H1 (cell line): ENCODE measurements at regions not wholly inside any gene's neighbourhood (a gene's known extent, or its start where the extent isn't known, plus 50 kb on each side); places are given as distances from the start of the nearest gene placed in this dataset.

Experiments
- CTCF ChIA-PET: fragments of 300-600 bp; sonication (Branson Sonifier 250); formaldehyde crosslinking; loops from one replicate; lab custom pipeline; 2021; ENCODE audit not compliant: partially characterized antibody; lab: Charles Lee
- POLR2A ChIA-PET: fragments of 300-600 bp; sonication (Branson Sonifier 250); formaldehyde crosslinking; loops from one replicate; lab custom pipeline; 2021; ENCODE audit warnings: inconsistent platforms; ENCODE audit not compliant: partially characterized antibody; lab: Charles Lee
- DNase-seq, 2 experiments: peaks; one replicate each; pipeline versions ENCODE4 v3.0.0 to v3.0.0-alpha.2; 2010 to 2022; ENCODE audit warnings: low spot score in 2 of 2, low read depth in 1 of 2, mixed read lengths in 1 of 2
- FAIRE-seq: peaks from 2 replicates; lab custom pipeline; 2011; peaks lifted over from hg19 to GRCh38; lab: Jason Lieb, UNC
- H2AFZ ChIP-seq: 2 replicates; pipeline ENCODE4 v1.8.1; 2012; ENCODE audit warnings: low read length, inconsistent platforms
- H2AK5ac ChIP-seq: 2 replicates; pipeline ENCODE4 v1.6.1; 2013; ENCODE audit warnings: low read depth, low read length
- H2BK120ac ChIP-seq: replicated peaks from 2 replicates; pipeline ENCODE3; 2013; ENCODE audit warnings: low read depth, low read length, inconsistent platforms
- H2BK12ac ChIP-seq: 2 replicates; pipeline ENCODE4 v1.6.1; 2013; ENCODE audit warnings: low read depth, low read length
- H2BK15ac ChIP-seq: 2 replicates; pipeline ENCODE4 v1.6.1; 2013; ENCODE audit warnings: low read length
- H2BK20ac ChIP-seq: 2 replicates; pipeline ENCODE4 v1.6.1; 2013; ENCODE audit warnings: low read length
- H2BK5ac ChIP-seq: 2 replicates; pipeline ENCODE4 v1.6.1; 2013; ENCODE audit warnings: low read depth, low read length
- H3K14ac ChIP-seq: 2 replicates; pipeline ENCODE4 v1.6.1; 2013; ENCODE audit warnings: inconsistent platforms; ENCODE audit not compliant: insufficient read length
- H3K18ac ChIP-seq: 2 replicates; pipeline ENCODE4 v1.6.1; 2013; ENCODE audit warnings: low read length; ENCODE audit errors: extremely low read depth
- H3K23ac ChIP-seq: 2 replicates; pipeline ENCODE4 v1.6.1; 2013; ENCODE audit warnings: inconsistent platforms; ENCODE audit not compliant: insufficient read length
- H3K23me2 ChIP-seq: 2 replicates; pipeline ENCODE4 v1.6.1; 2013; ENCODE audit warnings: low read depth, low read length
- H3K27ac ChIP-seq: 2 replicates; pipeline ENCODE4 v1.6.1; 2011; ENCODE audit warnings: low read depth, low read length, inconsistent platforms
- H3K27me3 ChIP-seq, 4 experiments: replicated peaks in 1 of 4; 1 replicate in 1 of 4; 2 replicates in 3 of 4; pipeline versions ENCODE4 v1.6.1 to v1.8.1; 2011 to 2013; ENCODE audit warnings: low read length in 3 of 4, mild to moderate bottlenecking in 3 of 4, inconsistent platforms in 2 of 4, mixed read lengths in 2 of 4, moderate library complexity in 1 of 4; ENCODE audit not compliant: control insufficient read depth in 3 of 4, insufficient read depth in 3 of 4; ENCODE audit errors: extremely low read depth in 1 of 4
- H3K36me3 ChIP-seq, 4 experiments: 2 replicates each; pipeline versions ENCODE4 v1.6.1 to v1.8.1; 2011 to 2013; ENCODE audit warnings: mild to moderate bottlenecking in 4 of 4, low read length in 3 of 4, moderate library complexity in 2 of 4, control low read depth in 1 of 4, inconsistent platforms in 1 of 4; ENCODE audit not compliant: insufficient read depth in 4 of 4, control insufficient read depth in 2 of 4
- H3K4ac ChIP-seq: replicated peaks from 2 replicates; pipeline ENCODE3; 2013; ENCODE audit warnings: low read length, low read depth, mixed read lengths, inconsistent platforms; ENCODE audit not compliant: insufficient read length
- H3K4me1 ChIP-seq, 4 experiments: replicated peaks in 1 of 4; 1 replicate in 1 of 4; 2 replicates in 3 of 4; pipeline versions ENCODE4 v1.6.1 to v1.8.1; 2011 to 2013; ENCODE audit warnings: low read length in 3 of 4, inconsistent platforms in 2 of 4, mixed read lengths in 1 of 4; ENCODE audit not compliant: insufficient read depth in 4 of 4, control insufficient read depth in 3 of 4
- H3K4me2 ChIP-seq, 2 experiments: 2 replicates each; pipeline versions ENCODE4 v1.6.1 to v1.8.1; 2011 to 2013; ENCODE audit warnings: low read depth in 2 of 2, low read length in 2 of 2, control low read depth in 1 of 2, inconsistent platforms in 1 of 2, mild to moderate bottlenecking in 1 of 2; ENCODE audit not compliant: insufficient read depth in 1 of 2
- H3K4me3 ChIP-seq, 4 experiments: fragments of 200-600, 300-600 bp in 1 of 4; sonication (generic), shearing (Covaris generic), sonication (Bioruptor Twin) in 1 of 4; 2 replicates each; pipeline versions ENCODE4 v1.5.1 to v1.8.1; 2011 to 2016; ENCODE audit warnings: low read length in 4 of 4, low read depth in 3 of 4, control low read depth in 2 of 4, inconsistent platforms in 2 of 4, mild to moderate bottlenecking in 2 of 4, mixed read lengths in 1 of 4, moderate library complexity in 1 of 4; ENCODE audit not compliant: insufficient read depth in 2 of 4; ENCODE audit errors: extremely low read depth in 1 of 4
- H3K56ac ChIP-seq: replicated peaks from 2 replicates; pipeline ENCODE3; 2013; ENCODE audit warnings: low read depth, mild to moderate bottlenecking, mixed read lengths, low read length, inconsistent platforms; ENCODE audit not compliant: insufficient read length
- H3K79me1 ChIP-seq: 2 replicates; pipeline ENCODE4 v1.6.1; 2013; ENCODE audit warnings: low read depth, low read length, control low read depth
- H3K79me2 ChIP-seq, 2 experiments: 2 replicates each; pipeline versions ENCODE4 v1.6.1 to v1.8.1; 2012 to 2013; ENCODE audit warnings: low read length in 2 of 2, mild to moderate bottlenecking in 2 of 2, inconsistent platforms in 1 of 2; ENCODE audit not compliant: insufficient read depth in 2 of 2, control insufficient read depth in 1 of 2
- H3K9ac ChIP-seq, 4 experiments: replicated peaks in 1 of 4; 1 replicate in 1 of 4; 2 replicates in 3 of 4; pipeline versions ENCODE4 v1.6.1 to v1.8.1; 2011 to 2013; ENCODE audit warnings: low read depth in 3 of 4, low read length in 3 of 4, control low read depth in 2 of 4, mild to moderate bottlenecking in 2 of 4, moderate library complexity in 2 of 4, inconsistent platforms in 1 of 4; ENCODE audit errors: extremely low read depth in 1 of 4
- H3K9me3 ChIP-seq, 2 experiments: 2 replicates each; pipeline versions ENCODE4 v1.6.1 to v1.8.1; 2012 to 2013; ENCODE audit warnings: mild to moderate bottlenecking in 2 of 2, moderate library complexity in 2 of 2, control low read depth in 1 of 2, inconsistent platforms in 1 of 2, low read depth in 1 of 2, low read length in 1 of 2, mixed read lengths in 1 of 2; ENCODE audit not compliant: insufficient read depth in 2 of 2
- H4K20me1 ChIP-seq, 2 experiments: replicated peaks in 1 of 2; 2 replicates each; pipeline versions ENCODE3 to v1.8.1; 2011 to 2013; ENCODE audit warnings: inconsistent platforms in 2 of 2, low read length in 2 of 2, mild to moderate bottlenecking in 1 of 2; ENCODE audit not compliant: insufficient read depth in 2 of 2, control insufficient read depth in 1 of 2
- H4K5ac ChIP-seq: 2 replicates; pipeline ENCODE4 v1.6.1; 2013; ENCODE audit warnings: low read length, low read depth, mixed read lengths, inconsistent platforms; ENCODE audit not compliant: insufficient read length
- H4K8ac ChIP-seq: 2 replicates; pipeline ENCODE4 v1.8.0; 2013; ENCODE audit warnings: mild to moderate bottlenecking, moderate library complexity, low read length, inconsistent platforms; ENCODE audit not compliant: insufficient read depth; ENCODE audit errors: extremely low read depth
- H4K91ac ChIP-seq: replicated peaks from 2 replicates; pipeline ENCODE3; 2013; ENCODE audit warnings: low read length, mixed read lengths, inconsistent platforms; ENCODE audit not compliant: insufficient read length
- BACH1 ChIP-seq: IDR thresholded peaks from 2 replicates; pipeline ENCODE4 v1.6.1; 2012; ENCODE audit warnings: low read length, improper control_type of control experiment
- CEBPB ChIP-seq: IDR thresholded peaks from 2 replicates; pipeline ENCODE4 v1.6.1; 2012; ENCODE audit warnings: low read depth, low read length
- HDAC6 ChIP-seq: IDR thresholded peaks from one replicate; pipeline ENCODE4 v1.7.1; 2012; ENCODE audit warnings: low read depth, mild to moderate bottlenecking, inconsistent platforms, low read length, moderate library complexity
- POLR2A ChIP-seq, 2 experiments: IDR thresholded peaks; 1 replicate in 1 of 2; 2 replicates in 1 of 2; pipeline ENCODE4 v1.6.1; 2011; ENCODE audit warnings: low read depth in 2 of 2, low read length in 2 of 2, mild to moderate bottlenecking in 2 of 2; ENCODE audit errors: control extremely low read depth in 1 of 2
- SAP30 ChIP-seq: fragments of 300-600 bp; sonication (generic); IDR thresholded peaks from 2 replicates; pipeline ENCODE4 v1.7.1; 2012; ENCODE audit warnings: low read length, moderate library complexity, mild to moderate bottlenecking, inconsistent platforms; ENCODE audit not compliant: insufficient read depth, insufficient replicate concordance

DNA sequence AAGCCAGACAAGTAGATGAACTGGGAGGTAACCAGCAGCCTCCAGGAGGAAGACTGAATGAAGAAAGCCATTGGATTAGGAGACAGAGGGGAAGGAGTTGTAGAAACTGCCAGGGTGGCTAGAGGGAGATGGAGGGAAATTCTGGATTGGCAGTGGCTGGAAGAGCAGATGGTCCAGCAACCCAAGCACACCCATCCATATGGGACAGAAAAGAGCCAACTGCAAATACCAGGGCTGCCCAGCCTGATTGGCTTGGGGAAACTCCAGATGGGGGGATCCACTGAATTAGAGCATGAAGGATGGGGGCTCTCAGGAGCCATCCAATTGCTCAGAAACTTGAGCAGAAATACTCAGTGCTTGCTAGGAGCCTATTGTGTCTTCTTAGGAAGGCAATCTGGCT, 173.5 kb upstream of the EPB41L3 start:
- no peaks in the 10 kb centered on the region for H3K79me2 ChIP-seq
- no peaks in the 10 kb centered on the region for H3K36me3 ChIP-seq
- H3K9ac ChIP-seq, result no peak overlapping the region
- H4K5ac ChIP-seq, result no peak overlapping the region
- no peak overlapping the region for H2BK120ac ChIP-seq
- ChIA-PET CTCF (no interaction called here), POLR2A (no interaction called here)
- H3K56ac ChIP-seq, result no peak overlapping the region
- H3K9me3 ChIP-seq, result no peaks in the 10 kb centered on the region
- H3K18ac ChIP-seq, result no peak overlapping the region
- no peak overlapping the region for H4K8ac ChIP-seq
- TF ChIP-seq POLR2A (IDR thresholded peaks at IDR 0.05; ENCODE audit: control extremely low read depth in 1 of 2, low read depth in 2 of 2, low read length in 2 of 2) (no peak), HDAC6 (no peak), BACH1 (no peak), CEBPB (no peak), SAP30 (no peak)
- no peak overlapping the region for H3K4me2 ChIP-seq
- H2BK20ac ChIP-seq, result no peak overlapping the region
- no peak overlapping the region for H3K27ac ChIP-seq
- no peak overlapping the region for H3K14ac ChIP-seq
- no peak overlapping the region for H2BK12ac ChIP-seq
- no peak for DNase-seq
- no peaks in the 10 kb centered on the region for H3K4me1 ChIP-seq
- no peak overlapping the region for H4K91ac ChIP-seq
- H2AK5ac ChIP-seq, result no peak overlapping the region
- no peaks in the 10 kb centered on the region for H3K79me1 ChIP-seq
- no peaks in the 10 kb centered on the region for H3K23me2 ChIP-seq
- no peak overlapping the region for H2BK15ac ChIP-seq
- no peak for FAIRE-seq
- H3K4me3 ChIP-seq, result no peak overlapping the region
- no peak overlapping the region for H2BK5ac ChIP-seq
- no peaks in the 10 kb centered on the region for H3K27me3 ChIP-seq
- H3K4ac ChIP-seq, result no peak overlapping the region
- no peak overlapping the region for H2AFZ ChIP-seq
- no peaks in the 10 kb centered on the region for H4K20me1 ChIP-seq
- H3K23ac ChIP-seq, result no peak overlapping the region
